ENCODE measurements at regions not wholly inside any gene's neighbourhood (a gene's known extent, or its start where the extent isn't known, plus 50 kb on each side); places are given as distances from the start of the nearest gene placed in this dataset.

GRCh38 chr11:28715726-28716125 is 607.5 kb downstream of the METTL15 start:
- Mint-ChIP-seq H3K9me3 (no peaks in the 10 kb centered on the region), H3K36me3 (ENCODE audit: low read depth) (no peaks in the 10 kb centered on the region), H3K4me3 (no peak overlapping the region), H3K27me3 (no peaks in the 10 kb centered on the region), H3K4me1 (no peaks in the 10 kb centered on the region), H3K27ac (no peak overlapping the region)
- DNase-seq, result no peak
- ChIA-PET CTCF (no interaction called here), POLR2A (no interaction called here)
- intact Hi-C loops (cut with micrococcal nuclease), result no loop called here
- no peak for ATAC-seq (ENCODE audit: low read depth)
- TF ChIP-seq CTCF (IDR thresholded peaks at IDR 0.05), result no peak

- no peak overlapping the region for H3K27ac Mint-ChIP-seq
- no peak for ATAC-seq (ENCODE audit: low read depth)
- no peak for TF ChIP-seq CTCF (IDR thresholded peaks at IDR 0.05)
- H3K4me1 Mint-ChIP-seq, result no peaks in the 10 kb centered on the region
- no peaks in the 10 kb centered on the region for H3K27me3 Mint-ChIP-seq
- no peak for DNase-seq
- H3K9me3 Mint-ChIP-seq, result no peaks in the 10 kb centered on the region
- ChIA-PET POLR2A (no interaction called here), CTCF (no interaction called here)
- no peak overlapping the region for H3K4me3 Mint-ChIP-seq
- intact Hi-C loops (cut with micrococcal nuclease), result no loop called here
- no peaks in the 10 kb centered on the region for H3K36me3 Mint-ChIP-seq (ENCODE audit: low read depth)
These were observed 605.7 kb downstream of the METTL15 start for GRCh38 chr11:28713850-28714249.

- DNase-seq, result no peak
- CTCF ChIA-PET, result no interaction called here
- Mint-ChIP-seq H3K27ac (no peak overlapping the region), H3K9me3 (no peaks in the 10 kb centered on the region), H3K36me3 (ENCODE audit: low read depth) (no peaks in the 10 kb centered on the region), H3K4me1 (no peaks in the 10 kb centered on the region), H3K27me3 (no peaks in the 10 kb centered on the region), H3K4me3 (no peak overlapping the region)
- no peak for TF ChIP-seq CTCF (IDR thresholded peaks at IDR 0.05)
- POLR2A ChIA-PET, result no interaction called here
- no peak for ATAC-seq (ENCODE audit: low read depth)
- intact Hi-C loops (cut with micrococcal nuclease), result no loop called here
These were observed 599.9 kb downstream of the METTL15 start for GRCh38 chr11:28708075-28708474.

GRCh38 chr11:28704801-28705200 is 596.6 kb downstream of the METTL15 start:
- TF ChIP-seq CTCF (IDR thresholded peaks at IDR 0.05), result no peak
- ATAC-seq (ENCODE audit: low read depth), result no peak
- no peak overlapping the region for H3K27ac Mint-ChIP-seq

GRCh38 chr11:28703371-28703770 is 595.2 kb downstream of the METTL15 start:
- Mint-ChIP-seq H3K4me3 (no peak overlapping the region), H3K9me3 (no peaks in the 10 kb centered on the region), H3K4me1 (no peaks in the 10 kb centered on the region), H3K27me3 (no peaks in the 10 kb centered on the region), H3K36me3 (ENCODE audit: low read depth) (no peaks in the 10 kb centered on the region), H3K27ac (no peak overlapping the region)
- ATAC-seq (ENCODE audit: low read depth) (no peak), DNase-seq (no peak)
- intact Hi-C loops (cut with micrococcal nuclease), result no loop called here
- TF ChIP-seq CTCF (IDR thresholded peaks at IDR 0.05), result no peak
- ChIA-PET POLR2A (no interaction called here), CTCF (no interaction called here)

More at GRCh38 chr11:28704801-28705200, 596.6 kb downstream of the METTL15 start:
- Mint-ChIP-seq H3K27me3 (no peaks in the 10 kb centered on the region), H3K4me3 (no peak overlapping the region), H3K36me3 (ENCODE audit: low read depth) (no peaks in the 10 kb centered on the region), H3K9me3 (no peaks in the 10 kb centered on the region), H3K4me1 (no peaks in the 10 kb centered on the region)
- DNase-seq, result no peak
- ChIA-PET POLR2A (no interaction called here), CTCF (no interaction called here)
- intact Hi-C loops (cut with micrococcal nuclease), result no loop called here
